ENCODE measurements at regions not wholly inside any gene's neighbourhood (a gene's known extent, or its start where the extent isn't known, plus 50 kb on each side); places are given as distances from the start of the nearest gene placed in this dataset.

- TF ChIP-seq CTCF (conservative IDR thresholded peaks at IDR 0.05) (no peak), EZH2 (IDR thresholded peaks at IDR 0.05; ENCODE audit: low read depth) (no peak)
These were observed 305.4 kb upstream of the RND3 start for GRCh38 chr2:150792780-150793300.

Data from PC-9 (cell line).